KG1 (cell line): ENCODE measurements at regions not wholly inside any gene's neighbourhood (a gene's known extent, or its start where the extent isn't known, plus 50 kb on each side); places are given as distances from the start of the nearest gene placed in this dataset.

Experiments used
- DNase-seq: peaks from one replicate; lab custom pipeline; 2025; lab: John Stamatoyannopoulos, UW

- DNase-seq = no peak
These were observed 316.8 kb upstream of the CAMK1G start for GRCh38 chr1:209266590-209267205.

- no peak for DNase-seq
These were observed 315.5 kb upstream of the CAMK1G start for GRCh38 chr1:209267968-209268367.

- DNase-seq = no peak
These were observed 315.0 kb upstream of the CAMK1G start for GRCh38 chr1:209268479-209268878.

- no peak for DNase-seq
These were observed 307.2 kb upstream of the CAMK1G start for GRCh38 chr1:209276321-209276720.

- DNase-seq = no peak
These were observed 305.9 kb upstream of the CAMK1G start for GRCh38 chr1:209277662-209278061.

GRCh38 chr1:209291715-209292114 lies 291.8 kb upstream of the CAMK1G start:
- DNase-seq = no peak

GRCh38 chr1:209302779-209303568 lies 280.5 kb upstream of the CAMK1G start:
- DNase-seq = no peak

GRCh38 chr1:209304166-209304565 lies 279.3 kb upstream of the CAMK1G start:
- no peak for DNase-seq

GRCh38 chr1:209305221-209305954 lies 278.1 kb upstream of the CAMK1G start:
- no peak for DNase-seq

GRCh38 chr1:209307846-209308245 lies 275.7 kb upstream of the CAMK1G start:
- DNase-seq = no peak

GRCh38 chr1:209309198-209309597 lies 274.3 kb upstream of the CAMK1G start:
- DNase-seq = no peak

GRCh38 chr1:209311770-209312169 lies 271.7 kb upstream of the CAMK1G start:
- no peak for DNase-seq

GRCh38 chr1:209316929-209317328 lies 266.6 kb upstream of the CAMK1G start:
- DNase-seq = no peak

GRCh38 chr1:209318181-209319056 lies 265.1 kb upstream of the CAMK1G start:
- no peak for DNase-seq

- DNase-seq = no peak
These were observed 264.5 kb upstream of the CAMK1G start for GRCh38 chr1:209319057-209319432.

- DNase-seq = no peak
These were observed 264.0 kb upstream of the CAMK1G start for GRCh38 chr1:209319549-209319948.

- no peak for DNase-seq
These were observed 259.8 kb upstream of the CAMK1G start for GRCh38 chr1:209323743-209324142.

GRCh38 chr1:209324901-209325871 lies 258.3 kb upstream of the CAMK1G start:
- no peak for DNase-seq

- no peak for DNase-seq
These were observed 257.4 kb upstream of the CAMK1G start for GRCh38 chr1:209326076-209326475.

GRCh38 chr1:209326831-209327230 lies 256.7 kb upstream of the CAMK1G start:
- DNase-seq = no peak

- DNase-seq = no peak
These were observed 255.3 kb upstream of the CAMK1G start for GRCh38 chr1:209328196-209328595.
